Limb (tissue), 2 donors: ENCODE measurements at regions not wholly inside any gene's neighbourhood (a gene's known extent, or its start where the extent isn't known, plus 50 kb on each side); places are given as distances from the start of the nearest gene placed in this dataset.
"Not testable (repeated sequence)": the region's sequence is repeated elsewhere in the genome, so short reads cannot be mapped to it uniquely, and the experiment has no call there.

Experiments used
- DNase-seq, 2 donors: peaks; one replicate each; pipeline ENCODE4 v3.0.0-alpha.2; 2016; ENCODE audit errors: extremely low spot score in 2 of 2

- DNase-seq, result no peak
Measured at GRCh38 chr17:78305801-78306200, 54.1 kb downstream of the SOCS3 start.

- no peak for DNase-seq
Measured at GRCh38 chr17:78304549-78305037, 55.3 kb downstream of the SOCS3 start.

GRCh38 chr17:78302478-78302877, 57.4 kb downstream of the SOCS3 start:
- no peak for DNase-seq

DNA sequence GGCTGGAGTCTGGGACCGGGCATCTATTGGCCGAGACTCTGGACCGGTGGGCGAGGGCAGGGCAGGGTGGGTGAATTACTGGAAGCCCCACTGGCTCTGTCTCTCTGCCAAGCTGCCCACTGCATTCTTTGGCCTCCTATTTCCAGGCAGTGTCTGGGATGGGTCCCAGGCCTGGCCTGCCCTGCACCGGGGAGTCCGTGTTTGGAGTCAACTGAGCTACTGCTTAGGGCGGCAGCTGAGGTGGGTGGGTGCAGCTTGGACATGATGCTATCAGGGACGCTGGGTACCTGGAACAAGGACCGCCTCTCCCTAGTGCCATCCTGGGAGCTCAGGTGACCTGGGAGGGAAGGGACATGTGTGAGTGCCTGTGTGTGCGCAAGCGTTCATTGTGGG, 58.1 kb downstream of the SOCS3 start:
- no peak for DNase-seq

DNA sequence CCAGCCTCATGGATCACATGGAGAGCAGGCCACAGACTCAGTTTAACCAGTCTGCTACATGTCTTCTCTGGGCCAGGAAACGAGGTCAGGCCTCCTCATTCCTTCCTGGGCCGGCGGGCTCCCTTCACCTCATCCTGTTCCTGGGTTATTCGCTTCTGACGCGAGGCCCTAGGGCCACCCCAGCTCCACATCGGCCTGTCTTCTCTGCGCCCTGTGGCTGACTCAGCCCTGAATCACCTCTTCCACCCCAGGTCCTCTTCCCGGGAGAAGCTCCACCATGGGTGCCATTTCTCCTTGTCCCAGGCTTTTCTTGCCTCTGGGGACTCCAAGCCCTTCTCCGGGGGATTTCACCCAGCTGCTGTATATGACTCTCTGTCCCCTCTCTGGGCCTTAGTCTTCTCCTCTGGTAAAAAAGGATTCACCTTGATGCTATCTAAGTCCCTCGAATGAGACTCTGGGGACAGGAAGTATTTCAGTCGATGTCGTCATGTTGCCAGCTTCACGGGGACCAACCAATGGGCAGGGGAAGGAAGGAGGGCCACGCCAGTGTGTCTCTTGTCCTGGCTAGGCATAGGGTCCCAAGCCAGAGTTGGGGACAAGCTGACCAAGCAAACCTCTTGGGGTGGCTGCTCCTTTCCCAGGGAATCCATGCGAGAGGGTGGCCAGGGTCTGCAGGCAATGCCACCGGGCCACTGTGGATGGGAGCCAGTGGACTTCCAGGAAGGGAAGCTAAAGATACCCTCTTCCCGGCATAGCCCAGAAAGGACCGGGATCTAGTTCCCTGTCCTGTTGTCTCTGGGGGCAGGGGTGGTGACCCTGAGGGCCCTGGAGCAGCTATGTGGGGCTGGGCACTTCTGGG, 58.7 kb downstream of the SOCS3 start:
- DNase-seq, result no peak

DNA sequence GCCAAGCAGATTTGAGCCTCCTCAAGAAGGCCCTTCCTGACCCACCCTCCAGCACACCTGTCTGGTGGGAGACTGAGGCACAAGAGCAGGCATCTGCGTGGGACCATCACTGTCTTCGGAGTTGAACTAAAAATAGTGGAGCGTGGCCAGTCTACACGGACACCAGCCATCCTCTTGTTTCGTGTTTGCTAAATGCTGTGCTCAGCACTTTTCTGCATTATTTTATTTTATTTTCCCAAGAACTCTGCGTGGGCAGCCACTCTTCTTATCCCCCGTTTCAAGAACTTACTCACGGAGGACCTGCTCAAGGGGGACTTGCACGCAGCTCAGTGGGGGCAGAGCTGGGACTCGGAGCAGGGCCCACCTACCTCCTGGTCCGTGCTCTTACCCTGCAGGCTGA, 60.8 kb downstream of the SOCS3 start:
- DNase-seq, result no peak

GRCh38 chr17:78294776-78295175, 63.3 kb downstream of the TMEM235 start:
- no peak for DNase-seq

DNA sequence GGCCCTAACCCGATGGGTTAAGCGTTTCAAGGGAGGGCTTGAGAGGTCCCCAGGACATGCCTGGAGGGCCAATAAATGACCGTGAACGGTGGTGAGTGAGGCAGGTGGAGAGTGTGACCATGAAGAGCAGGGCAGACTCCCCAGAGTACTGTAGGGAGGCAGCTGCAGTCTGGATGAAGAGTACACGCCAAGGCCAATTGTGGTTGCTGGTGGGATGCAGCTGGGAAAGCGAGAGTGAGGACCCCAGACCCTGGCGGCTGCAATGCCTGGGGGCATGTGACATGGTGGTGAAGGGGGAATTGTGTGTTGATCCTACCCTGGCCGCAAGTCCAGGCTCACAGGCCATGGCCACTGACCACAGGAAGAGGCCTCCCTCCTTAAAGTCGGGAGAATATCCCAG, 62.9 kb downstream of the TMEM235 start:
- DNase-seq, result peak in 1 of 2 donors; percentile 23

DNA sequence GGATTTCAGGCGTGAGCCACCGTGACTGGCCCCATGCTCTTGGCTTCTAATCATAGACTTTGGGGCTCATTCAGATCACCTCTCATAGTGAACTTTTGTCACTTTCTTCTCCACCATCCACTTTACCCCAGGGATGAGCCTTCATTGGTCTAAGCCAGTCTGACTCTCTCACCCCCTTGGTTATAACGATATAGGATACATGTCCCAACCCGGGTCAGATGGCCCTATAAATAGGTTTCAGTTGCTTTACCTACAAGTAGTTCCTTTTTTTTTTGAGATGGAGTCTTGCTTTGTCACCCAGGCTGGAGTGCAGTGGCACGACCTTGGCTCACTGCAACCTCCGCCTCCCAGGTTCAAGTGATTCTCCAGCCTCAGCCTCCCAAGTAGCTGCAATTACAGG, 61.7 kb downstream of the TMEM235 start:
- DNase-seq, result not testable (repeated sequence)

DNA sequence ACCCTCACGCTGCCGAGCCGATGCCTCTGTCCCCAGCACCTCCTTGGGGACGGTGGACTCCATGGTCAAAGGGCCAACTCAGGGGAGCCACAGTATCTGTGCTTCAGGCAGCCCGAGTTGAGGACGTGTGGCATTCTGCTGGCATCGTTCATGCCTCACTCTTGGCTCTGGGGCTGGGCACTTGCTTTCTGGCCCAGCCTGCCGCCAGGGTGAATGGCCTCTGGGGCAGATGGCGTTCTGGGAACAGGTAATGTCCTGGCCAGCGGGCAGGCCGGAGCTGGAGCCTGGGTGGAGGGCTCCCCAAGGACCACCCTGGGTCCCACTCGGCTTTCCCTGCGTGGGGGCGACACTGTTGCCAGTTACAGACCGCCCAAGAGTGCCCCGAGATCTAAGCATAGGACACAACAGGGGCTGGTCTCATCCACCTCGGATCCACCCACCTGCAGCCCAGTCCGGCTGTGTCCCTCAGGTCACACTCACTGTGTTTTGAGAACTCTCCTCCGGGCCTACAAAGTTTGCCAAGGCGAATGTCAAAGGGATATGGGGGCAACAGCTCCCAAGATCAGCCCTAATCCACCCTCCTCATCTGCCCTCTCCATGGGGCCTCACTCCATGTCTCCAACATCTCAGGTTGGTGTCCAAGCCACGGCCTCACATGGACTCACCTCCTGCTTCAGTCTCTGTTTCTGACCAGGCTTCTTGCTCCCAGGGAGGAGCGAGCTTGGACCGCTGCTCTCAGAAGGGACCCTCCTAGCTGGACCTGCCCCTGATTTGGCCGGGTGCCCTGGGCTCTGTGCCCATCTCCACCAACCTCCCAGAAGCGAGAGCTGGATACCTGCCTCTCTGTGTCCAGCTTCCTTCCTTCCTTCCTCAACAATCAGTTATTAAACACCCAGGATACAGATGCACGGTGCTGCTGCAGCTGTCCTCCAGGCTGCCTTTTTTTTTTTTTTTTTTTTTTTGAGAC, 60.8 kb downstream of the TMEM235 start:
- peak in 1 of 2 donors; percentile 29 for DNase-seq

- peak in 1 of 2 donors; percentile 23 for DNase-seq
Measured at GRCh38 chr17:78290721-78291120, 59.3 kb downstream of the TMEM235 start.
